ENCODE measurements at regions not wholly inside any gene's neighbourhood (a gene's known extent, or its start where the extent isn't known, plus 50 kb on each side); places are given as distances from the start of the nearest gene placed in this dataset.

- TF ChIP-seq EZH2 (IDR thresholded peaks at IDR 0.05; ENCODE audit: low read length) = no peak
- no peak for TF ChIP-seq CTCF (optimal IDR thresholded peaks at IDR 0.05 in 1 of 3, IDR thresholded peaks at IDR 0.05 in 1 of 3, conservative IDR thresholded peaks at IDR 0.05 in 1 of 3; ENCODE audit: extremely low read depth in 1 of 3, insufficient read depth in 2 of 3, low read length in 3 of 3)
Observed at GRCh38 chr15:47844437-47844836, 127.1 kb downstream of the SEMA6D start.
